HepG2 (cell line): ENCODE measurements at regions not wholly inside any gene's neighbourhood (a gene's known extent, or its start where the extent isn't known, plus 50 kb on each side); places are given as distances from the start of the nearest gene placed in this dataset.

Experiments
- ATAC-seq: fragments of 200-7000 bp; cut with Tn5 transposase; 3 replicates; pipeline ENCODE4 v1.9.1; 2020; ENCODE audit warnings: mild to moderate bottlenecking, moderate library complexity
- BruUV-seq: library from RNA; stranded (reverse); fragments of 400-500 nt; replicated peaks from 2 replicates; lab custom pipeline; 2021; lab: Mats Ljungman, UMichigan
- CTCF ChIA-PET: fragments of 300-600 bp; formaldehyde crosslinking; extraction: SDS; loops from one replicate; lab custom pipeline; 2021; ENCODE audit warnings: low total read pairs, inconsistent platforms, low intra/inter-chr PET ratio; lab: Yijun Ruan, JAX
- POLR2A ChIA-PET: fragments of 350-600 bp; sonication (Branson Sonifier 250); formaldehyde crosslinking; loops from one replicate; lab custom pipeline; 2020; ENCODE audit warnings: antibody characterized with exemption, inconsistent platforms; lab: Yijun Ruan, JAX
- DNase-seq: peaks from one replicate; pipeline ENCODE4 v3.0.0-alpha.2; 2015; ENCODE audit warnings: low spot score
- FAIRE-seq: peaks from 3 replicates; lab custom pipeline; 2011; peaks lifted over from hg19 to GRCh38; lab: Jason Lieb, UNC
- H2AFZ ChIP-seq: one replicate; pipeline ENCODE4 v1.6.1; 2011; ENCODE audit warnings: low read length, inconsistent platforms
- H3K27ac ChIP-seq: fragments of 300-600 bp; 3 replicates; pipeline ENCODE4 v1.8.0; 2011; ENCODE audit warnings: mixed run types, mild to moderate bottlenecking, mixed read lengths, low read length, inconsistent platforms; ENCODE audit not compliant: insufficient read depth; ENCODE audit errors: extremely low read length
- H3K27me3 ChIP-seq, 2 experiments: fragments of 200-600 bp in 1 of 2; 2 replicates in 1 of 2; 3 replicates in 1 of 2; pipeline versions ENCODE4 v1.6.0 to v1.8.0; 2011; ENCODE audit warnings: low read length in 2 of 2, mild to moderate bottlenecking in 2 of 2, moderate library complexity in 2 of 2, inconsistent platforms in 1 of 2; ENCODE audit not compliant: insufficient read depth in 2 of 2, control insufficient read depth in 1 of 2
- H3K36me3 ChIP-seq, 2 experiments: fragments of 200-600 bp in 1 of 2; replicated peaks in 1 of 2; 2 replicates in 1 of 2; 3 replicates in 1 of 2; pipeline versions ENCODE4 v1.5.1 to v1.8.0; 2011; ENCODE audit warnings: low read length in 2 of 2, inconsistent platforms in 1 of 2; ENCODE audit not compliant: insufficient read depth in 2 of 2, control insufficient read depth in 1 of 2
- H3K4me1 ChIP-seq: 2 replicates; pipeline ENCODE4 v1.5.1; 2012; ENCODE audit warnings: low read length, inconsistent platforms; ENCODE audit not compliant: insufficient read depth
- H3K4me2 ChIP-seq: 2 replicates; pipeline ENCODE4 v1.6.0; 2011; ENCODE audit warnings: low read depth, low read length, inconsistent platforms
- H3K4me3 ChIP-seq, 3 experiments: fragments of 200-600 bp in 1 of 3; sonication (generic), shearing (Covaris generic) in 1 of 3; replicated peaks in 1 of 3; 2 replicates each; pipeline ENCODE4 v1.5.1; 2011 to 2016; ENCODE audit warnings: low read length in 3 of 3, inconsistent platforms in 2 of 3, low read depth in 2 of 3, mild to moderate bottlenecking in 2 of 3, control low read depth in 1 of 3, mixed read lengths in 1 of 3; ENCODE audit not compliant: insufficient read depth in 1 of 3
- H3K79me2 ChIP-seq: one replicate; pipeline ENCODE4 v1.6.1; 2011; ENCODE audit warnings: low read length, inconsistent platforms; ENCODE audit not compliant: insufficient read depth
- H3K9ac ChIP-seq: 2 replicates; pipeline ENCODE4 v1.6.0; 2011; ENCODE audit warnings: mild to moderate bottlenecking, low read depth, low read length, inconsistent platforms; ENCODE audit not compliant: insufficient read depth
- H3K9me3 ChIP-seq: 2 replicates; pipeline ENCODE4 v1.5.1; 2012; ENCODE audit warnings: mild to moderate bottlenecking, low read length
- H4K20me1 ChIP-seq: 2 replicates; pipeline ENCODE4 v1.6.0; 2011; ENCODE audit warnings: inconsistent platforms, mild to moderate bottlenecking, low read length, moderate library complexity; ENCODE audit not compliant: insufficient read depth
- HNRNPL ChIP-seq: fragments of 200-400 bp; formaldehyde crosslinking; IDR thresholded peaks from 2 replicates; pipeline ENCODE4 v1.6.1; 2017; ENCODE audit warnings: mild to moderate bottlenecking, low read depth, low read length
- MEIS1 ChIP-seq: sonication (generic); formaldehyde crosslinking; IDR thresholded peaks from 2 replicates; pipeline ENCODE4 v1.9.0; 2021; ENCODE audit warnings: mild to moderate bottlenecking, missing genetic modification reagents, moderate library complexity, borderline replicate concordance
- PCBP1 ChIP-seq: fragments of 200-400 bp; formaldehyde crosslinking; IDR thresholded peaks from 2 replicates; pipeline ENCODE4 v1.6.1; 2017; ENCODE audit warnings: mild to moderate bottlenecking, low read depth, low read length, borderline replicate concordance
- PLRG1 ChIP-seq: fragments of 450-650 bp; conservative IDR thresholded peaks from 2 replicates; pipeline ENCODE4 v1.6.1; 2016
- SALL1 ChIP-seq: sonication (generic); formaldehyde crosslinking; IDR thresholded peaks from 2 replicates; pipeline ENCODE4 v1.8.0; 2022; ENCODE audit warnings: mild to moderate bottlenecking, missing genetic modification reagents
- SIX4 ChIP-seq: sonication (generic); formaldehyde crosslinking; IDR thresholded peaks from 2 replicates; pipeline ENCODE4 v1.4.0; 2020; ENCODE audit warnings: missing genetic modification reagents
- U2AF1 ChIP-seq: fragments of 200-400 bp; formaldehyde crosslinking; optimal IDR thresholded peaks from 2 replicates; pipeline ENCODE3; 2017; ENCODE audit warnings: mild to moderate bottlenecking, low read depth, low read length
- ZNF101 ChIP-seq: sonication (generic); formaldehyde crosslinking; IDR thresholded peaks from 2 replicates; pipeline ENCODE4 v1.4.0; 2020; ENCODE audit warnings: mild to moderate bottlenecking, low read depth, missing genetic modification reagents, borderline replicate concordance
- ZNF607 ChIP-seq: sonication (generic); formaldehyde crosslinking; IDR thresholded peaks from 2 replicates; pipeline ENCODE4 v1.5.1; 2020; ENCODE audit warnings: missing genetic modification reagents, mild to moderate bottlenecking, borderline replicate concordance
- ZSCAN20 ChIP-seq: sonication (generic); formaldehyde crosslinking; IDR thresholded peaks from 2 replicates; pipeline ENCODE4 v1.4.0; 2020; ENCODE audit warnings: missing genetic modification reagents, mild to moderate bottlenecking, borderline replicate concordance
- WGBS: methylation state at CpG from one replicate; pipeline ENCODE4 v1.1.6; 2017; ENCODE audit warnings: low lambda C conversion rate; 5-methylcytosine and 5-hydroxymethylcytosine counted together
- in situ Hi-C: cut with HindIII; loops from 2 replicates; pipeline ENCODE4 v1.10.0; 2017; ENCODE audit warnings: low pct_unique_long_range_greater_than_20kb; ENCODE audit not compliant: extremely low pct_ligation_motif_present
- intact Hi-C: fragments of 100-400 bp; cut with micrococcal nuclease; formaldehyde crosslinking; loops from one replicate; pipeline ENCODE4 v1.10.0; 2022; ENCODE audit not compliant: unreplicated experiment
- TF ChIP-seq, protein P1 (sequence below): IDR thresholded peaks from 2 replicates; pipeline ENCODE4 v1.6.1; 2016; ENCODE audit warnings: missing genetic modification reagents, missing compliant biosample characterization
- TF ChIP-seq, protein P2 (sequence below): IDR thresholded peaks from 2 replicates; pipeline ENCODE4 v1.6.1; 2016; ENCODE audit warnings: control low read depth
- TF ChIP-seq, protein P3 (sequence below): sonication (generic); formaldehyde crosslinking; IDR thresholded peaks from 2 replicates; pipeline ENCODE4 v1.4.0; 2020; ENCODE audit warnings: mild to moderate bottlenecking, missing genetic modification reagents
- TF ChIP-seq, protein P4 (sequence below): sonication (generic); formaldehyde crosslinking; IDR thresholded peaks from 2 replicates; pipeline ENCODE4 v1.9.0; 2021; ENCODE audit warnings: missing genetic modification reagents, borderline replicate concordance

DNA sequence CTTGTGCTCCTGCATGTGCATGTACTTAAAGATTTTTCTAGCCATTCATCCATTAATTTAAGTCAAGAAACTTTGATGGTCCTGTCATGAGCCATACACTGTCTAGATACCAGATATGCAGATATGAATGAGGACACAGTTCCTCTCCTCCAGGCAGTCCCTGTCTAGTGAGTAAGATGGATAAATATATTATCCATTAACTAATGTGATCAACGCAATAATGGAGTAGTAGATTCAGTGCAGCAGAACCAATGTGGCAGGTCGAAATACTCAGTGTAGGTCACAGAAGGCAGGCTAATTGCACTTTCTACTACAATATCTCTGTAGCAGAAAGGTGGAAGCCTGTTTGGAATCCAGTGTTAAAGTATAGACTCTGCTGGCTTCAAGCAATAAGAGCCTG lies 112.5 kb downstream of the PCDH7 start (continued):
- TF ChIP-seq ZNF101 (CRISPR knock-in tag) (no peak), U2AF1 (no peak), SIX4 (CRISPR knock-in tag) (no peak), ZNF607 (CRISPR knock-in tag) (no peak)
- TF ChIP-seq, protein P1, sequence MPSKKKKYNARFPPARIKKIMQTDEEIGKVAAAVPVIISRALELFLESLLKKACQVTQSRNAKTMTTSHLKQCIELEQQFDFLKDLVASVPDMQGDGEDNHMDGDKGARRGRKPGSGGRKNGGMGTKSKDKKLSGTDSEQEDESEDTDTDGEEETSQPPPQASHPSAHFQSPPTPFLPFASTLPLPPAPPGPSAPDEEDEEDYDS (CRISPR knock-in tag) = no peak

DNA sequence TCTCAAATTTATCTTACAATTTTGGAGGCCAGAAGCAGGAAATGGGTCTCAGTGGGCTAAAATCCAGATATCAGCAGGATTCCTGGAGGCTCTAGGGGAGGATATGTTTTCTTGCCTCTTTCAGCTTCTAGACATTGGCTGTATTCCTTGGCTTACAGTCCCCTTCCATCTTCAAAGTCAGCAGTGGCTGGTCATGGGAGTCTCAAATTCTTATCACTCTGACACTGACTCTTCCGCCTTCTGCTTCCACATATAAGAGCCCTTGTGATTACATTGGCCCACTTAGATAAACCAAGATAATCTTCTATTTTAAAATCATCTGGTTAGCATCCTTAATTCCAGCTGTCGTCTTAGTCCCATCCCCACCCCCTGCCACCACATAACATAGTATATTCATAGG lies 113.0 kb downstream of the PCDH7 start:
- no peak overlapping the region for H3K4me3 ChIP-seq
- H3K9ac ChIP-seq = no peak overlapping the region
- BruUV-seq = no TSS peak
- CTCF ChIA-PET = no interaction called here
- no peaks in the 10 kb centered on the region for H3K9me3 ChIP-seq
- ATAC-seq = no peak
- H2AFZ ChIP-seq = no peak overlapping the region
- no peaks in the 10 kb centered on the region for H3K36me3 ChIP-seq
- H3K4me2 ChIP-seq = no peak overlapping the region
- H3K4me1 ChIP-seq = no peaks in the 10 kb centered on the region
- 30% methylated on average over 2 of the region's 2 CpGs for WGBS
- H4K20me1 ChIP-seq = no peaks in the 10 kb centered on the region
- DNase-seq = no peak
- in situ Hi-C loops = no loop called here
- no peaks in the 10 kb centered on the region for H3K79me2 ChIP-seq
- no peaks in the 10 kb centered on the region for H3K27me3 ChIP-seq
- POLR2A ChIA-PET = no interaction called here
- intact Hi-C loops = no loop called here
- no peak for FAIRE-seq
- H3K27ac ChIP-seq = no peak overlapping the region
- TF ChIP-seq MEIS1 (CRISPR knock-in tag) = no peak
- TF ChIP-seq, protein P2, sequence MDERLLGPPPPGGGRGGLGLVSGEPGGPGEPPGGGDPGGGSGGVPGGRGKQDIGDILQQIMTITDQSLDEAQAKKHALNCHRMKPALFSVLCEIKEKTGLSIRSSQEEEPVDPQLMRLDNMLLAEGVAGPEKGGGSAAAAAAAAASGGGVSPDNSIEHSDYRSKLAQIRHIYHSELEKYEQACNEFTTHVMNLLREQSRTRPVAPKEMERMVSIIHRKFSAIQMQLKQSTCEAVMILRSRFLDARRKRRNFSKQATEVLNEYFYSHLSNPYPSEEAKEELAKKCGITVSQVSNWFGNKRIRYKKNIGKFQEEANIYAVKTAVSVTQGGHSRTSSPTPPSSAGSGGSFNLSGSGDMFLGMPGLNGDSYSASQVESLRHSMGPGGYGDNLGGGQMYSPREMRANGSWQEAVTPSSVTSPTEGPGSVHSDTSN (CRISPR knock-in tag) = no peak
- TF ChIP-seq, protein P3, sequence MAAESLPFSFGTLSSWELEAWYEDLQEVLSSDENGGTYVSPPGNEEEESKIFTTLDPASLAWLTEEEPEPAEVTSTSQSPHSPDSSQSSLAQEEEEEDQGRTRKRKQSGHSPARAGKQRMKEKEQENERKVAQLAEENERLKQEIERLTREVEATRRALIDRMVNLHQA (CRISPR knock-in tag) = no peak
- TF ChIP-seq PLRG1 = no peak
- TF ChIP-seq, protein P4, sequence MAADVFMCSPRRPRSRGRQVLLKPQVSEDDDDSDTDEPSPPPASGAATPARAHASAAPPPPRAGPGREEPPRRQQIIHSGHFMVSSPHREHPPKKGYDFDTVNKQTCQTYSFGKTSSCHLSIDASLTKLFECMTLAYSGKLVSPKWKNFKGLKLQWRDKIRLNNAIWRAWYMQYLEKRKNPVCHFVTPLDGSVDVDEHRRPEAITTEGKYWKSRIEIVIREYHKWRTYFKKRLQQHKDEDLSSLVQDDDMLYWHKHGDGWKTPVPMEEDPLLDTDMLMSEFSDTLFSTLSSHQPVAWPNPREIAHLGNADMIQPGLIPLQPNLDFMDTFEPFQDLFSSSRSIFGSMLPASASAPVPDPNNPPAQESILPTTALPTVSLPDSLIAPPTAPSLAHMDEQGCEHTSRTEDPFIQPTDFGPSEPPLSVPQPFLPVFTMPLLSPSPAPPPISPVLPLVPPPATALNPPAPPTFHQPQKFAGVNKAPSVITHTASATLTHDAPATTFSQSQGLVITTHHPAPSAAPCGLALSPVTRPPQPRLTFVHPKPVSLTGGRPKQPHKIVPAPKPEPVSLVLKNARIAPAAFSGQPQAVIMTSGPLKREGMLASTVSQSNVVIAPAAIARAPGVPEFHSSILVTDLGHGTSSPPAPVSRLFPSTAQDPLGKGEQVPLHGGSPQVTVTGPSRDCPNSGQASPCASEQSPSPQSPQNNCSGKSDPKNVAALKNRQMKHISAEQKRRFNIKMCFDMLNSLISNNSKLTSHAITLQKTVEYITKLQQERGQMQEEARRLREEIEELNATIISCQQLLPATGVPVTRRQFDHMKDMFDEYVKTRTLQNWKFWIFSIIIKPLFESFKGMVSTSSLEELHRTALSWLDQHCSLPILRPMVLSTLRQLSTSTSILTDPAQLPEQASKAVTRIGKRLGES (CRISPR knock-in tag) = no peak
- no peak for TF ChIP-seq PCBP1
- no peak for TF ChIP-seq HNRNPL
- TF ChIP-seq SALL1 (CRISPR knock-in tag) = no peak
- TF ChIP-seq ZSCAN20 (CRISPR knock-in tag) = no peak
